ENCODE measurements at regions not wholly inside any gene's neighbourhood (a gene's known extent, or its start where the extent isn't known, plus 50 kb on each side); places are given as distances from the start of the nearest gene placed in this dataset.

- TF ChIP-seq RAD21 (IDR thresholded peaks at IDR 0.05; ENCODE audit: insufficient read depth, low read depth, low read length) (no peak), EP300 (IDR thresholded peaks at IDR 0.05; ENCODE audit: borderline replicate concordance in 1 of 2, control insufficient read depth in 1 of 2, low read depth in 2 of 2, low read length in 2 of 2) (no peak), BMI1 (IDR thresholded peaks at IDR 0.05; ENCODE audit: borderline replicate concordance) (no peak), CTCF (IDR thresholded peaks at IDR 0.05 in 2 of 3, conservative IDR thresholded peaks at IDR 0.05 in 1 of 3; ENCODE audit: control insufficient read depth in 2 of 3, extremely low read depth in 1 of 3, insufficient read depth in 1 of 3, low read depth in 3 of 3, low read length in 3 of 3) (no peak), USF1 (IDR thresholded peaks at IDR 0.05; ENCODE audit: borderline replicate concordance, extremely low read length, insufficient read depth, low read depth, low read length) (no peak), PAX5 (IDR thresholded peaks at IDR 0.05; ENCODE audit: borderline replicate concordance, low read depth, low read length) (no peak), MXI1 (IDR thresholded peaks at IDR 0.05; ENCODE audit: low read depth, low read length) (no peak), CBFB (IDR thresholded peaks at IDR 0.05; ENCODE audit: low read depth) (no peak), POLR2A (IDR thresholded peaks at IDR 0.05; ENCODE audit: low read depth, low read length) (no peak)
These were observed 63.4 kb downstream of the PSMG1 start for GRCh38 chr21:39119891-39120290.

Measured in GM12878 (cell line).